Ovary (tissue), 7 donors: ENCODE measurements at regions not wholly inside any gene's neighbourhood (a gene's known extent, or its start where the extent isn't known, plus 50 kb on each side); places are given as distances from the start of the nearest gene placed in this dataset.

Experiments
- DNase-seq, 5 donors: peaks; one replicate each; pipeline ENCODE4 v3.0.0-alpha.2; 2019 to 2020
- H3K27ac ChIP-seq, 2 donors: fragments of 200-600 bp; one replicate each; pipeline versions ENCODE4 v1.5.1 to v1.8.0; 2019 to 2022
- H3K27me3 ChIP-seq: fragments of 200-600 bp; one replicate; pipeline ENCODE4 v1.8.0; 2022
- H3K36me3 ChIP-seq: fragments of 200-600 bp; sonication (generic); one replicate; pipeline ENCODE4 v1.5.1; 2019
- H3K4me1 ChIP-seq: one replicate; pipeline ENCODE4 v1.8.1; 2013; ENCODE audit warnings: mild to moderate bottlenecking, moderate library complexity; ENCODE audit not compliant: insufficient read depth
- H3K4me3 ChIP-seq: fragments of 200-600 bp; sonication (generic); one replicate; pipeline ENCODE4 v1.5.1; 2017
- H3K9me3 ChIP-seq, 2 donors: fragments of 200-600 bp in 1 of 2; sonication (generic) in 1 of 2; one replicate each; pipeline versions ENCODE4 v1.5.1 to v1.8.1; 2013 to 2019; ENCODE audit warnings: mild to moderate bottlenecking in 1 of 2, moderate library complexity in 1 of 2
- CTCF ChIP-seq, 3 donors: fragments of 450-650 bp in 2 of 3; fragments of 200-600 bp in 1 of 3; IDR thresholded peaks; one replicate each; pipeline versions ENCODE4 v1.5.1 to v1.8.0; 2016 to 2022; ENCODE audit warnings: antibody characterized with exemption in 3 of 3, mild to moderate bottlenecking in 1 of 3
- EP300 ChIP-seq: sonication (generic); formaldehyde crosslinking; IDR thresholded peaks from one replicate; pipeline ENCODE4 v1.6.1; 2017; ENCODE audit warnings: antibody characterized with exemption
- POLR2A ChIP-seq: fragments of 450-650 bp; IDR thresholded peaks from one replicate; pipeline ENCODE4 v1.6.1; 2017; ENCODE audit warnings: antibody characterized with exemption, mild to moderate bottlenecking, moderate library complexity
- WGBS, 3 donors: extraction: QIAGEN DNeasy Blood & Tissue Kit in 1 of 3; methylation state at CpG; one replicate each; pipeline versions ENCODE4 v1.1.5 to v1.1.7; 2013 to 2017; 5-methylcytosine and 5-hydroxymethylcytosine counted together
- intact Hi-C, 4 donors: fragments of 100-400 bp; cut with DNase I; formaldehyde crosslinking; loops; one replicate each; pipeline versions ENCODE4 v1.11.0 to v1.15.1; 2022 to 2023
- donor health status: DM: no; HTN: no; CAD: no; lungs with moderate emphysema.
- donor health status: DM: no; HTN: no; CAD: no.
- donor health status: Bipolar disorder and iron deficiency.
- donor health status: DM: no; HTN: no; CAD: no.
- donor health status: DM: yes; HTN: yes; CAD: no.

- Histone ChIP-seq H3K27me3 (no peaks in the 10 kb centered on the region), H3K27ac (no peak overlapping the region), H3K9me3 (no peaks in the 10 kb centered on the region), H3K4me1 (no peaks in the 10 kb centered on the region), H3K36me3 (no peaks in the 10 kb centered on the region), H3K4me3 (no peak overlapping the region)
- no peak for DNase-seq
- TF ChIP-seq CTCF (IDR thresholded peaks at IDR 0.05) (no peak), EP300 (no peak), POLR2A (no peak)
- intact Hi-C loops, result no loop called here
Observed at GRCh38 chr5:120932480-120932879, 468.4 kb downstream of the PRR16 start.

GRCh38 chr5:120934031-120934430, 469.9 kb downstream of the PRR16 start:
- whole genome bisulfite sequencing, 3 donors, result 28 to 44% (median 30%) methylated on average over 1 of the region's 1 CpG
- TF ChIP-seq EP300 (no peak), POLR2A (no peak), CTCF (IDR thresholded peaks at IDR 0.05) (no peak)
- H3K27ac ChIP-seq, result no peak overlapping the region
- H3K4me1 ChIP-seq, result no peaks in the 10 kb centered on the region
- no peak overlapping the region for H3K4me3 ChIP-seq
- DNase-seq, result no peak
- no peaks in the 10 kb centered on the region for H3K36me3 ChIP-seq
- no peaks in the 10 kb centered on the region for H3K9me3 ChIP-seq
- H3K27me3 ChIP-seq, result no peaks in the 10 kb centered on the region
- intact Hi-C loops, result no loop called here

- no peaks in the 10 kb centered on the region for H3K36me3 ChIP-seq
- intact Hi-C loops, result no loop called here
- 89 to 91% (median 89%) methylated on average over 20 to 31 of the region's 31 CpGs for WGBS, 3 donors
- TF ChIP-seq CTCF (IDR thresholded peaks at IDR 0.05), result no peak
- no peak for TF ChIP-seq POLR2A
- TF ChIP-seq EP300, result no peak
- H3K9me3 ChIP-seq, result no peaks in the 10 kb centered on the region
- H3K4me1 ChIP-seq, result no peaks in the 10 kb centered on the region
- no peaks in the 10 kb centered on the region for H3K27me3 ChIP-seq
- H3K27ac ChIP-seq, result no peak overlapping the region
- H3K4me3 ChIP-seq, result no peak overlapping the region
- no peak for DNase-seq
Observed at GRCh38 chr5:120936652-120937051, 472.6 kb downstream of the PRR16 start.

- H3K4me1 ChIP-seq, result no peaks in the 10 kb centered on the region
- H3K9me3 ChIP-seq, result no peaks in the 10 kb centered on the region
- WGBS, 3 donors, result 24 to 51% (median 46%) methylated on average over 1 of the region's 1 CpG
- no peak overlapping the region for H3K27ac ChIP-seq
- no peaks in the 10 kb centered on the region for H3K36me3 ChIP-seq
- no peak for DNase-seq
- intact Hi-C loops, result no loop called here
- no peak overlapping the region for H3K4me3 ChIP-seq
- H3K27me3 ChIP-seq, result no peaks in the 10 kb centered on the region
- TF ChIP-seq EP300 (no peak), CTCF (IDR thresholded peaks at IDR 0.05) (no peak), POLR2A (no peak)
Observed at GRCh38 chr5:120938604-120939003, 474.5 kb downstream of the PRR16 start.
